DMS 273 (cell line): ENCODE measurements at regions not wholly inside any gene's neighbourhood (a gene's known extent, or its start where the extent isn't known, plus 50 kb on each side); places are given as distances from the start of the nearest gene placed in this dataset.

Experiments
- DNase-seq: peaks from one replicate; lab custom pipeline; 2025; ENCODE audit not compliant: unreplicated experiment; lab: John Stamatoyannopoulos, UW

GRCh38 chr10:108812906-108813305 is 1110.4 kb downstream of the XPNPEP1 start:
- no peak for DNase-seq

- DNase-seq, result no peak
Measured at GRCh38 chr10:108812296-108812695, 1111.0 kb downstream of the XPNPEP1 start.

- DNase-seq, result no peak
Measured at GRCh38 chr10:108808228-108808627, 1115.1 kb downstream of the XPNPEP1 start.

- no peak for DNase-seq
Measured at GRCh38 chr10:108801775-108802517, 1121.4 kb downstream of the XPNPEP1 start.

DNA sequence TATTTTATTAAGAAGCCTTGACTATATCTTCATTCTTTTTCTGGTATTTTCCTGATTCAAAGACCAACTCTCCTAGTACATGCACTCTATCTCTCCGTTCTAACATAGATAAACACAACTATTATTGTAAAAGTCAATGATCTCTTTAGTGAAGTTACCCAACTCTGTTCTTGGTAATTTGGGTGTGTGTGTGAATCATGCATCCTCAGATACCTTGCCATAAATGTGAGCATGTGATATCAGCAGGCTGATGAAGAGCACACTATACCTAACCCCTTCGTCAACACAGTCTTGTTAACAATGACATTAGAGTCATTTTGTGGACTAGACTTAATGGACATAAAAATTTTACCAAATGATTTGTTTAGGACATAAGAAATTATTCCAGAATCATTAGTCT is 1122.1 kb downstream of the XPNPEP1 start:
- DNase-seq, result no peak

DNA sequence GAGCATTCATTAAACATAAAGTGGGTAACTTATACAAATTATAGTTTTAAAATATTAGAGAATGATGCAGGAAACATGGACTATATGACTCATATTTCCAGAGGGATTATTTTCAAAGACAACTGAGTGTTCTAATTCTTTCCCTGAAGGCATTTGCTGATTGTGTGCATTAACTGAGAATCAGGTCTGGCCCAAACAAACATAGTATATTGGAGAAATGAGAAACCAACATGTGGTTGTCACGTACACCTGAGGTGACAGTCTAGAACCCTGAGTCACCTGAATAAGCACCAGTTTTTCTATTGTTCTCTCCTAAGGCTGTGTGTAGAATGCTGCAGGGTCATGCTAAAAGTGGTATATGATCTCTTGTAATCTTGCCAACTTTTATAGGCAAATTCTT is 1125.7 kb downstream of the XPNPEP1 start:
- no peak for DNase-seq

- no peak for DNase-seq
Measured at GRCh38 chr10:108791794-108792474, 1131.4 kb downstream of the XPNPEP1 start.

DNA sequence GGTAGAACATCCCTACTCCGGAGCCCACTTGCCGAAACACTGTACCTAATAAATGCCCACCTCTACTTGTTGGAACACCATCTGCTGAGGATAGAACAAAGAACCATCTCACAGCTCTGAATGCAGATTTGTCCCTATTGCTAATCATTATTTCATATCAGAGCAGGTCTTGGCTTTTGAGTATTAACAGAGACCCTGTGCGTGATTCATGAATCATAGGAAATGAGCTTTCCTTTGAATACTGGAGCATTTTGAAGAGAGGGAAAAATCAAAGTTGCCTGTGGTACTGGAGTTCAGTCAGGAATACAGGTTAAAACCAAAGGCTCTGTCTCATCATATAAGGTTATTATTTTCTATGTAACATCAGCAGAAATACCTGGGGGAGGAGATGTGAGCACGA is 1132.3 kb downstream of the XPNPEP1 start:
- no peak for DNase-seq

- no peak for DNase-seq
Measured at GRCh38 chr10:108789919-108790318, 1133.4 kb downstream of the XPNPEP1 start.

- DNase-seq, result no peak
Measured at GRCh38 chr10:108789336-108789735, 1134.0 kb downstream of the XPNPEP1 start.

- DNase-seq, result no peak
Measured at GRCh38 chr10:108788891-108789290, 1134.4 kb downstream of the XPNPEP1 start.

- no peak for DNase-seq
Measured at GRCh38 chr10:108787932-108788331, 1135.4 kb downstream of the XPNPEP1 start.

- DNase-seq, result no peak
Measured at GRCh38 chr10:108785011-108785410, 1138.3 kb downstream of the XPNPEP1 start.

DNA sequence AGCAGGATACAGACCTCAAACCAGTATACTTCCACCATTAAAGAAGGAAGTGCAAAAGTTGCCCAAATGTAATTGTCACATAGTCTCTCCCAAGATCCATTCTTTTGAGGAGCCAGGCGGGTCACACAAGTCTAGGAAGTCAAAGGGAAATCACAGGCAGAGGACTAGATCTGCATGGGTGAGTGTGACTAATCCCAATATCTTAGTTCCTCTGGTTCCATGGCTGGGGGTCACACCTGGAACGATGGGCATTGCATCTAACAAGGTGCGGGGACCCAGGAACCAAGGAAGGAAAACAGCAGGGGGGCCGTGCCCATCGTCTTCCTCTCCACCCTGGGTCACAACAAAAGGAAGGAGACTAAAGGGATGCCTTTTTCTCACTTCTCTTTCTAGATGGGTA is 1138.8 kb downstream of the XPNPEP1 start:
- DNase-seq, result no peak

DNA sequence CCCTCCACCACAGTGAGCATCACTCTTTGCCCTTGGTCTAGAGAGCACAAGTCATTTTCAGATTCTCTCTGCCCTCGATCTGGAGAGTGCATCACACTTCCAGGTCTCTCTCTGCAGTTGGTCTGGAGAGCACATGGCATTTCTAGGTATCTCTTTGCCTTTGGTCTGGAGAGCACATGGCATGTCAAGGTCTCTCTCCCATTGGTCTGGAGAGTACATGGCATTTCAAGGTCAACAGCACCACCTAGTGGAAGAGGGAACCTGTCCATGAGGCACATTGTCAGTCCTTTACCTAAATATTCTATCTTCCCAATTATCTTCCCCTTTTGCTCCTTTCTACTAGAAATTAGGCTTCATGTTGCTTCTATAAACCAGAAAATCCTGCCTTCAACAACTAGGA is 1139.4 kb downstream of the XPNPEP1 start:
- DNase-seq, result peak; percentile 53

DNA sequence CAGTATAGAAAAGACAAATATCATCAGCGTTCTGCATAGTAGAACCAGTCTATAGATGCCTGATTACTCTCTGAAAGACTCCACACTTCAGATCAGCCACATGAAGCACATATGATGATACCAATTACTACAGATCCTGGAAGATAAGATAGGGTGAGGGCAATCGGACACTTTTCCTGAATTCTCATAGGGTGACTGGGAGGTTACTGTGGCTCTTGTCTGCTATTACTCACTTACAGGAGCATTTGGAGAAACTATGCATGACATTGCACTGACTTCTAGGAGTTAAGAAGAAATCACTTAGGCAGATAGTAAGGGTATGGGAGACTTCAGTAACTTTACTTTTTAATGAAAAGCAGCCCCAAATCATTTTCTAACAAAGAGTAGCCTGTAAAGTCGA is 1140.9 kb downstream of the XPNPEP1 start:
- DNase-seq, result no peak

GRCh38 chr10:108779501-108779900 is 1143.8 kb downstream of the XPNPEP1 start:
- no peak for DNase-seq

DNA sequence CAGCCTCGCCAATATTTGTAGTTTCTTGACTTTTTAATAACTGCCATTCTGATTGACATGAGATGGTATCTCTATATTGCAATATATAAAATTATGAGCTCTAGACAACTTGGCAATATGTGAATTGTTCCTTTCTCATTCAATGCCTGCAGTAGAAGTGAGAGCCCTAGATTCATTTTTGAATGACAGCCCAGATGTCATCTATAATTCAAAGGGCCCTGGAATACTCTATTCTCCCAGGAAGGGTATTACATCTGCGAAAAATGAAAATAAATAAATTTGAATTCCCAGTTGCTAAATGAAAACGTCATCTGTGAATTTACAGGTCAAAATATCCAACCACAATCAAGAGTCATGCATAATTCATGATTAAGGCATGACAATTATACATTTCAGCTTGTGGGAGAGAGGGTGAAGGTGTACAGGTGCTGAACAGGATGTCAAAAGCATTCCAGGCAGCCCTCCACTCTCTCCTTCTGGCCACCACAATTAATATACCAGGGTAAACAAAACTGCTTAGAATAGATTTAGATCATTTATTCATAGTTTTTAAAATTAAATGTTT is 1147.3 kb downstream of the XPNPEP1 start:
- DNase-seq, result no peak

- DNase-seq, result no peak
Measured at GRCh38 chr10:108771106-108771505, 1152.2 kb downstream of the XPNPEP1 start.

- DNase-seq, result no peak
Measured at GRCh38 chr10:108765794-108766193, 1157.5 kb downstream of the XPNPEP1 start.

GRCh38 chr10:108757946-108758345 is 1165.4 kb downstream of the XPNPEP1 start:
- no peak for DNase-seq

DNA sequence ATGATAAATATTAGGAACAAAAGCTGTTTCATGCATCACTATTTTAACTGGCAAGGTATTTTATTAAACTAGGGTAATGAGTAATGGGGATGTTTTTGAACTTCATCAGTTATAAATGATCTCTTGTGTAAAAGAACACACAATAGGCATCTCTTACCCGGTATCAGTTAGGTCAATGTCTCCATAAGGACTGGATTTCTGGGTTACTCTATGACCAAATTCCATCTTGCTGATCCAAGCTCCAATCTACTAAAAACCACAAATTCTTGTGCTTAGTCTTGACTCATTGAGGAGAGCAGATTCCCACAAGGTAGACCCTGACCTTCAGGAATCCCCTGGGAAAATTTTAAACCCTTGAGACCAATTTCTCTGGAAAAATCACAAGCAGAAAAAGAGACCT is 1167.7 kb downstream of the XPNPEP1 start:
- no peak for DNase-seq
